HG02623 (cell line): ENCODE measurements at regions not wholly inside any gene's neighbourhood (a gene's known extent, or its start where the extent isn't known, plus 50 kb on each side); places are given as distances from the start of the nearest gene placed in this dataset.

Source experiments
- ATAC-seq: cut with Tn5 transposase; IDR thresholded peaks from one replicate; pipeline ENCODE4 v1.9.1; 2021; ENCODE audit warnings: moderate library complexity; ENCODE audit not compliant: unreplicated experiment

GRCh38 chr10:21068026-21068656 is 171.0 kb upstream of the NEBL start:
- no peak for ATAC-seq

GRCh38 chr10:21065621-21066248 is 168.6 kb upstream of the NEBL start:
- no peak for ATAC-seq

GRCh38 chr10:21061982-21062381 is 164.9 kb upstream of the NEBL start:
- no peak for ATAC-seq

- no peak for ATAC-seq
Measured at GRCh38 chr10:21061184-21061583, 164.1 kb upstream of the NEBL start.

- ATAC-seq = no peak
Measured at GRCh38 chr10:21060626-21061025, 163.5 kb upstream of the NEBL start.

GRCh38 chr10:21057989-21058388 is 160.9 kb upstream of the NEBL start:
- ATAC-seq = no peak

- ATAC-seq = no peak
Measured at GRCh38 chr10:21057436-21057835, 160.3 kb upstream of the NEBL start.

GRCh38 chr10:21056461-21056860 is 159.3 kb upstream of the NEBL start:
- ATAC-seq = no peak

- ATAC-seq = no peak
Measured at GRCh38 chr10:21055339-21056135, 158.4 kb upstream of the NEBL start.

- ATAC-seq = no peak
Measured at GRCh38 chr10:21053953-21054690, 157.0 kb upstream of the NEBL start.

GRCh38 chr10:21052709-21053104 is 155.6 kb upstream of the NEBL start:
- ATAC-seq = no peak

GRCh38 chr10:21052072-21052708 is 155.1 kb upstream of the NEBL start:
- ATAC-seq = no peak

GRCh38 chr10:21049482-21049881 is 152.4 kb upstream of the NEBL start:
- no peak for ATAC-seq

- ATAC-seq = no peak
Measured at GRCh38 chr10:21048068-21048467, 151.0 kb upstream of the NEBL start.

- no peak for ATAC-seq
Measured at GRCh38 chr10:21047511-21047910, 150.4 kb upstream of the NEBL start.

GRCh38 chr10:21047096-21047495 is 150.0 kb upstream of the NEBL start:
- no peak for ATAC-seq

GRCh38 chr10:21043044-21043443 is 145.9 kb upstream of the NEBL start:
- ATAC-seq = no peak

- no peak for ATAC-seq
Measured at GRCh38 chr10:21042536-21042935, 145.4 kb upstream of the NEBL start.

- ATAC-seq = no peak
Measured at GRCh38 chr10:21041763-21042458, 144.8 kb upstream of the NEBL start.

GRCh38 chr10:21039721-21040120 is 142.6 kb upstream of the NEBL start:
- ATAC-seq = no peak
